Stomach smooth muscle (tissue), 2 donors: ENCODE measurements at regions not wholly inside any gene's neighbourhood (a gene's known extent, or its start where the extent isn't known, plus 50 kb on each side); places are given as distances from the start of the nearest gene placed in this dataset.

Experiments used
- H3K27ac ChIP-seq: one replicate; pipeline ENCODE4 v1.7.0; 2013; ENCODE audit warnings: mild to moderate bottlenecking, low read length, inconsistent platforms
- H3K27me3 ChIP-seq, 2 donors: one replicate each; pipeline ENCODE4 v1.7.0; 2013; ENCODE audit warnings: low read length in 2 of 2; ENCODE audit not compliant: insufficient read depth in 2 of 2, control insufficient read depth in 1 of 2
- H3K36me3 ChIP-seq, 2 donors: one replicate each; pipeline ENCODE4 v1.7.0; 2013; ENCODE audit warnings: low read length in 2 of 2; ENCODE audit not compliant: control insufficient read depth in 2 of 2, insufficient read depth in 2 of 2
- H3K4me1 ChIP-seq: one replicate; pipeline ENCODE4 v1.7.0; 2013; ENCODE audit warnings: low read length; ENCODE audit not compliant: control insufficient read depth, insufficient read depth
- H3K4me3 ChIP-seq, 2 donors: one replicate each; pipeline ENCODE4 v1.7.0; 2013; ENCODE audit warnings: low read length in 2 of 2
- H3K9ac ChIP-seq, 2 donors: one replicate each; pipeline ENCODE4 v1.7.0; 2013; ENCODE audit warnings: low read length in 2 of 2, mild to moderate bottlenecking in 1 of 2
- H3K9me3 ChIP-seq, 2 donors: one replicate each; pipeline ENCODE4 v1.7.0; 2013; ENCODE audit warnings: low read length in 2 of 2; ENCODE audit not compliant: control insufficient read depth in 2 of 2
- donor health status: healthy.
- donor health status: Pancreatic carcinoma.

DNA sequence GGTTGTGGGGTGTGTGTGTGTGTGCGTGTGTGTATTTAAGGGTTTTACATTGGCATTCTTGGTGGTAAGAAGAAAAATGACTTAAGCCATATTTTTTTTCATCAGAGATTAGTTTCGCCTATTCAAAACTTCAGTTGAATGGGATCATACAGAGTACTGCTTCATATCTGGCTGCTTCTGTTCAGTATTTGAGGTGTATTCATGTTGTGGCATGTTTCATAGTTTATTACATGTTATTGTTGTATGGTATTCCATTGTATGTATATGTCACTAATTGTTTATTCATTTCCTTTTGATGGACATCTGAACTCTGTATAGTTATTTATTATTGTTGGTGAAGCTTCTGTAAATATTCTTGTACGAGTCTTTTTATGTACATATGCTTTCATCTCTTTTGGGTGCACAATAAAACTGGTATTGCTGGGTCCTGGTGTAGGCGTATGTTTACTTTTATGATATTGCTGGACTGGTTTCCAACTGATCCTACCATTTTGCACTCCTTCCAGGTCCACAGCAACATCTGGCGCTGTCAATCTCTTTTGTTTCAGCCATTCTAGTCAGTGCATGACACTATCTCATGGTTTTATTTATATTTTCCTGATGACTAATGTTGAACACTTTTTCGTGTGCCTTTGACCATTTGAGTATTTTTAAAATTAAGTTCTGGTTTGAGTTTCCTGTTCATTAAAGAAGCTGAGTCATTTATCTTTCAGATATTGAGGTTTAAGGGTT, 77.4 kb upstream of the MAF start:
- no peak overlapping the region for H3K27ac ChIP-seq
- H3K4me1 ChIP-seq = no peaks in the 10 kb centered on the region
- H3K9ac ChIP-seq = no peak overlapping the region
- no peaks in the 10 kb centered on the region for H3K27me3 ChIP-seq
- no peak overlapping the region for H3K4me3 ChIP-seq
- no peaks in the 10 kb centered on the region for H3K9me3 ChIP-seq
- no peaks in the 10 kb centered on the region for H3K36me3 ChIP-seq

DNA sequence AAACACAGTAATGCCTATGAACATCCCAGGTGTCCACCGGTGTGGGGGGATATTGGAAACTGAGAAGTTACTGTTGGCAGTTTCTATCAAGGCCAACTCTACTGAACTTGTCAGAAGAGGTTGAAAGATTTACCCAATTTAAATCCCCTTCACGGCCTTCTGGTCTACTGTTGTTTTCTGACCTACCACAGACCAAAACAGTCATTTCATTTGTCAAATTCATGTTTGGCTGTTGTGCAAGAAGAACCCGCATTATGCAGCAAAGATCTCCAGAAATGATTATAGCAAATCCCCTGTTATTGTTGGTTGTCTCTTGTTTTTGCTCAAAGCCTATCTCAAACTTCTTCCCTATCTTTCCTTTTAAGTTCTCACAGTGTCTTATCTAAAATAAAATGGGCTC, 73.1 kb upstream of the MAF start:
- Histone ChIP-seq H3K9ac (no peak overlapping the region), H3K27ac (no peak overlapping the region), H3K4me3 (no peak overlapping the region), H3K9me3 (no peaks in the 10 kb centered on the region), H3K36me3 (no peaks in the 10 kb centered on the region), H3K4me1 (no peaks in the 10 kb centered on the region), H3K27me3 (no peaks in the 10 kb centered on the region)

DNA sequence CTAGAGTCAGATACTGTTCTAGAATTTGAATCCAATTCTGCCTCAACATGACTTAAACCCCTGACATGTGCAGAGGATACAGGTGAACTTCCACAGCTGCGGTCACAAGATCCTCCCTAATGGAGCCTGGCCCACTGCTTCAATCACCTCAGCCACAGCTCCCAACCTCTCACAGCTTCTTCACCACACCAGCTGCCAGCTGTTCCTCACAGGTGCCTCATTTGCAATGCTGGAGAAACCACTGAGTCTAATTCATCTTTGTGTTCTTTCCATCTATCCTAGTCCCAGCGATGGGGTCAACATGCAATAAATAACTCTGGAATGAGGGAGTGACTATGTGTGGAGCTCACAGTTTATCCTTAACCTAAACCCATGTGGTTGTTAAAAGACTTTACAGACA, 72.0 kb upstream of the MAF start:
- Histone ChIP-seq H3K36me3 (no peaks in the 10 kb centered on the region), H3K9me3 (no peaks in the 10 kb centered on the region), H3K4me3 (no peak overlapping the region), H3K27me3 (no peaks in the 10 kb centered on the region), H3K27ac (no peak overlapping the region), H3K4me1 (no peaks in the 10 kb centered on the region), H3K9ac (no peak overlapping the region)

DNA sequence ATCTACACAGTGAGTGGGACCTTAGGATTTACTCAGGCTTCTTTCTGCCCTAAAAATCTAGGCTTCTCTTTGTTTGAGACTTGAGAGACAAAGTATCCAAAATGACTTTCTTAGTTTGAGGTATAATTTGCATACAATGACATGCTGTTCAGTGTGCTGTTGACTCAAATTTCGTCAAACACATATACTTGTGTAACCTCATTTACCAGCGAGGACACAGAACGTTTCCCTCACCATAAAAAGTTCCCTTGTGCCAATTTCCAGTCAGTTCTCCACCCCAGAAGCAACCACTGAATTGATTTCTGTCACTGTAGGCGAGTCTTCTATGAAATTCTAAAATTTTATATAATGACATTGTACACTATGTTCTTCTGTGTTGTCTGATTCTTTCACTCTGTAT, 68.0 kb upstream of the MAF start:
- Histone ChIP-seq H3K4me1 (no peaks in the 10 kb centered on the region), H3K36me3 (no peaks in the 10 kb centered on the region), H3K4me3 (no peak overlapping the region), H3K27me3 (no peaks in the 10 kb centered on the region), H3K27ac (no peak overlapping the region), H3K9ac (no peak overlapping the region), H3K9me3 (no peaks in the 10 kb centered on the region)

DNA sequence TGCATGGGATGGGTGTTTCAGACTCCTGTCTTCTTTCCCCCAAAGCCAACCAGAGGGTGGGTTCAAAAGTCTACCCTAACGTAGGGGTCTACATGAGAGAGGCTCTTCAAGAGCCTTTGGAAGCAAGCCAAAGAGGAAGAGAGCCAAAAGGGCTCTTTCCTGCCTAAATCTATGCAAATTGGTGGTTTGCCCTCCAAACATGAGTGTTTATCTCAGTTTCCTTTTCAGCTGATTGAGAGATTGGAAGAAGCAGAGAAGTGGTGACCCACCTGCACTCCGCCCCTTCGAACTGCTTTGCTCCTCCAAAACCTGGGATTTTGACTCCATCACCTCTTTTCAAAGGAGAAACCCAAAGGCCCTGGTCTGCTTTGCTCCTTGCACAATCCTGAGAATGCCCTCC, 65.4 kb upstream of the MAF start:
- H3K9me3 ChIP-seq = no peaks in the 10 kb centered on the region
- no peaks in the 10 kb centered on the region for H3K4me1 ChIP-seq
- no peaks in the 10 kb centered on the region for H3K36me3 ChIP-seq
- no peaks in the 10 kb centered on the region for H3K27me3 ChIP-seq
- no peak overlapping the region for H3K4me3 ChIP-seq
- H3K9ac ChIP-seq = no peak overlapping the region
- H3K27ac ChIP-seq = no peak overlapping the region

DNA sequence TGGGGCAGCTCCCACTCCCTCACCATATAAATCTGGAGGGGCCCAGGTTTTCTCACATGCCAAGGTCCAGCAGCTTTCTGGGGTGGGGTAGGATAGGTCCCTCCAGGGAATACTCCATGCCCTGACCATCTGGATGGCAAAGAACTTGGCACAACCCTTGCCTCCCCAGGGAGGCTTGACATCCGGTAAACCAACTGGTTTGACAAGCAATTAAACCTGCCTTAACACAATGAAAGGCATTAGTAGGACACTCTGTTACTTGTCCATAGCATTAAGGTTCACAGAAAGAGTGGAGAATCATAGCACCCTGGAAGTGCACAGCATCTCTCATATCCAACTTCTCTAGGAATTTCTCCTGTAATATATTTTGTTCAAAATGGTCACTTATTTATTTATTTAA, 63.9 kb upstream of the MAF start:
- Histone ChIP-seq H3K9me3 (no peaks in the 10 kb centered on the region), H3K27ac (no peak overlapping the region), H3K36me3 (no peaks in the 10 kb centered on the region), H3K4me3 (no peak overlapping the region), H3K9ac (no peak overlapping the region), H3K4me1 (no peaks in the 10 kb centered on the region), H3K27me3 (no peaks in the 10 kb centered on the region)

DNA sequence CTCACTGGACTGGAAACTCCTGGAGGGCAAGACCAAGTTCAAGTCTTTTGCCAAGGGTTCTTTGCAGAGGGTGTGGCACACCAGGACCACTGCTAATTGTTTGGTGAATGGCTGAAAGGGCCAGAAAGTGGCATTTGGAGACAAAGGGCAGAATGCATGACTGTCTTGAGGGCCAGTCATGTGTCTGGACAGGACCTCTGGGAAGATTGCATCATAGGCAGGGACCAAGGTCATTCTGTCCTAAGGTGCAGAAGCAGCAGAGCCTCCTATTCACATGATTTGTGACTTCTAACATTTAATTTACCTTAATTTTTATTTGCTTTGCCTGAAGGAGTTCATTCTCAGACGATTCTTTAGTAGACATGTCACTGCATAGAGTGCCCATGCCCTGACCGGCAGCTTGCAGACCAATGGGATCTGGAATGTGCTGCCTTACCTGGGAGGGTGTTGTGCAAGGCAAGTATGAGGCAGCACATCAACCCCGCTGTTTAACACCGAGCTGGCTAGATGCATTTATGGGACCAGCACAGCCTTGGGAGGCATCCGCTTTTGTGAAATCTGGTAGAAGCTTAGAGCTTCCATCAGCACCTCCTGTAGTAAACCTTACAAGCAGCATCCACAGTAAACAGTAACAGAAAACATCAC, 62.3 kb upstream of the MAF start:
- Histone ChIP-seq H3K27ac (no peak overlapping the region), H3K4me1 (no peaks in the 10 kb centered on the region), H3K36me3 (no peaks in the 10 kb centered on the region), H3K27me3 (no peaks in the 10 kb centered on the region), H3K4me3 (no peak overlapping the region), H3K9ac (no peak overlapping the region), H3K9me3 (no peaks in the 10 kb centered on the region)

DNA sequence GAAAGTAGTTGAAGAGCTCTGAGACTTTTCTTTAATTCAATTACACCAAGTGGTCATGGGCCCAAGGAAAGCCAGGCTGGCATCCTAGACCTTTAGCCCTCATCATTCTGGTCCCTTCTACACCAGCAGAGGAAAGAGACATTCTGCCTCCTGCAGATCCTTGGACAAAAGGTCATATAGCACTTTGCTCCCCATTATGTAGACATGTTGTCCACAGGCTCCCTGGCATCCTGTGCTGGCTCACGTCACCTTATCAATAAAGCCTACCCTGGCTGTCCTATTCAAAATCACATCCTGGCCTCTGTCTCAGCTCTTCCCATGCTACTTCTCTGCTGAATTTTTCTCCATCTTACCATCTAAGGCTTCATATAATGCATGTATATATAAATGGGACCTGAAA, 61.6 kb upstream of the MAF start:
- H3K36me3 ChIP-seq = no peaks in the 10 kb centered on the region
- H3K27me3 ChIP-seq = no peaks in the 10 kb centered on the region
- no peak overlapping the region for H3K9ac ChIP-seq
- no peaks in the 10 kb centered on the region for H3K4me1 ChIP-seq
- no peaks in the 10 kb centered on the region for H3K9me3 ChIP-seq
- no peak overlapping the region for H3K27ac ChIP-seq
- H3K4me3 ChIP-seq = no peak overlapping the region

DNA sequence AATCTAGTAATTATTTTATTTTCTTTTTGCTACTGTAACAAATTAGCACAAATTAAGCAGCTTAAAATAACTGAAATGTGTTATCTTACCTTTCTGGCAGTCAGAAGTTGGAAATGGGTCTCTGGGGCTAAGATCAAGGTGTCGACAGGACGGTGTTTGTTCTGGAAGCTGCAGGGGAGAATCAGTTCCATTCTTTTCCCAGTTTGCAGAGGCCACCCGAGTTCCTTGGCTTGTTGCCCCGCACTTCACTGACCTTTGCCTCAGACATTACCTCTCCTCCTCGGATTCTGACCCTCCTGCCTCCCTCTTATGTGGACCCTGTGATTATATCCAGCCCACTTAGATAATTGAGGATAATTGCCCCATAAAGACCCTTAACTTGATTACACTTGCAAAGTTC, 61.0 kb upstream of the MAF start:
- Histone ChIP-seq H3K9me3 (no peaks in the 10 kb centered on the region), H3K27ac (no peak overlapping the region), H3K9ac (no peak overlapping the region), H3K4me3 (no peak overlapping the region), H3K36me3 (no peaks in the 10 kb centered on the region), H3K27me3 (no peaks in the 10 kb centered on the region), H3K4me1 (no peaks in the 10 kb centered on the region)

DNA sequence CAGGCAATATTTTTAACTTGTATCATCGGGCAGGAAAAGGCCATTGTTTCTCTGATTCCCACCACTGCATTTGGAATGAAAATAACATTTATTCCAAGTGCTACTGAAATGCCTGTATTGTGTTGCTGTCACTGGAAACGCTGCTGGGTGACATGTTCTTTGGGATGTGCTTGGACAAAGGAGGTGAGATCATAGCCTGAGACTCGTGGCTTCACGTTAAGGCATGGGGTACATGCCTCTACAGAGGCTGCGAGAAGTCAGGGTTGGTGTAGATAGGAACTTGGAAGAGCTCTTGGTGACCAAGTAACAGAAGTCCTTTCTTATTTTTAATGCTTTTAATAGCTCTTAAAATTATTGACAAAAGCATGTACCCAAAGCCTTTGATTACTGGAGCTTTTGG, 58.8 kb upstream of the MAF start:
- H3K9ac ChIP-seq = no peak overlapping the region
- no peak overlapping the region for H3K4me3 ChIP-seq
- H3K9me3 ChIP-seq = no peaks in the 10 kb centered on the region
- no peaks in the 10 kb centered on the region for H3K36me3 ChIP-seq
- no peaks in the 10 kb centered on the region for H3K4me1 ChIP-seq
- no peak overlapping the region for H3K27ac ChIP-seq
- H3K27me3 ChIP-seq = peaks cover 0 to 2% of the 10 kb centered on the region in 2 donors

DNA sequence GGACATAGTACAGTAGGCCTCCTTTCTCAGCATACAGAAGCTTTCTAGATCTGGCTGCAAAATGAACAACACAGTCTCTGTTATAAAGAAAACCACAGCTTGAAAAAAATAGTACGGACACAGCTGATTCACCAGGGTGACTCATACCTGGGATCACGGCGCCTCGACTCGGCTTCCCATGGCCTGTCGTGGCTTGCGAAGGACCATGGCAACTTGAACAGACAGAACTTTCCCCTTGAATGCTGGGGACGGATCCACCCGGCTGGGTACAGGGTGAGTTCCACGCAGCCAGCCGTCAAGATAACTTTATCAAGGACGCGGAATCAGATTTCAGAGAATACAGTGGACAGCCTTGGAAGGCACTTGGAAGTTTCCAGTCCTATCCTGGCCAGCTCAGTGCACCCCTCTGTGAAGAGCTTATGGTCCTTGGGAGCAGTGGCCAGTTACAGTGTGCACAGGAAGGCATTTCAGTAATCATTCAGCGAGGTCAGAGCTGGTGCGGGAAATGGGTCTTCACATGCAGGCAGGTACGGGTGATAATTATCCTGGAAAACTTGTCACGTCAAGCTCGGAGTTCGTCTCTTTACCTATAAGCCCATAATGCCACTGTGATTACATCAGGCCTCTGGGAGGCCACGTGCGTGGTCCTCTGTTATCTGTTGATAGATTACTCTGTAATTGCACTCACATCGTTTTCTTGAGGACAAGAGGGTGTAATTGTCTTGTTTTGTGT, 57.9 kb upstream of the MAF start:
- H3K27ac ChIP-seq = no peak overlapping the region
- H3K4me3 ChIP-seq = no peak overlapping the region
- no peaks in the 10 kb centered on the region for H3K9me3 ChIP-seq
- H3K4me1 ChIP-seq = peaks cover 4% of the 10 kb centered on the region
- H3K36me3 ChIP-seq = no peaks in the 10 kb centered on the region
- H3K27me3 ChIP-seq = peaks cover 0 to 2% of the 10 kb centered on the region in 2 donors
- H3K9ac ChIP-seq = no peak overlapping the region
